ENCODE measurements at regions not wholly inside any gene's neighbourhood (a gene's known extent, or its start where the extent isn't known, plus 50 kb on each side); places are given as distances from the start of the nearest gene placed in this dataset.

DNA sequence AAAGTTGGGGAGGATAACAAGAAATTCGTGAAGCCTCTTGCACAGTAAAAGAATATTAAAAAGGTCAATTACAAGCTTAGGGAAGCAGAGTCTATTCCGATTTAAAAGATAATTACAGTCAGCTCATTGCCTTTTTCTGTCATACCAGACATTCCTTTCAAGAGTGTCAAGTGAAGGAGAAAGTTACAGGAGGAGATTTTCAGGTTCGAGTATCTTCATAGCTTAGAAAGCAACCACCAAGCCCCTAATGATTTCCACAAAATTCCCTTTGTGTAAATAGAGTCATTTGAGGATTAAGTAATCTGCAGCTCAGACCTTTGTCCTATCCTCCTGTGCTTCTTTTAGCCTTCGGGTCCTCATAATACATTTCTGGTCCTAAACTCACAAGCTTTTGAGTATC lies 414.9 kb downstream of the CDH2 start:
- no peaks in the 10 kb centered on the region for H3K79me2 ChIP-seq (ENCODE audit: insufficient read depth, low read length)
- H3K36me3 Mint-ChIP-seq: no peaks in the 10 kb centered on the region
- no peaks in the 10 kb centered on the region for H3K4me1 Mint-ChIP-seq
- no peak overlapping the region for H3K4me3 Mint-ChIP-seq
- no peak overlapping the region for H3K27ac Mint-ChIP-seq
- H3K4me1 ChIP-seq (ENCODE audit: control insufficient read depth in 1 of 2, insufficient read depth in 2 of 2, low read length in 2 of 2): no peaks in the 10 kb centered on the region
- H2AFZ ChIP-seq (ENCODE audit: insufficient read depth, low read depth, low read length, poor library complexity, severe bottlenecking): no peak overlapping the region
- H3K9me3 Mint-ChIP-seq: peaks cover 0 to 6% (median 0%) of the 10 kb centered on the region in 7 donors
- no peaks in the 10 kb centered on the region for H4K20me1 ChIP-seq (ENCODE audit: insufficient read depth, low read length)
- WGBS (ENCODE audit: insufficient coverage): no CpG with 5 or more reads among the region's 4 CpGs
- H3K4me2 ChIP-seq (replicated peaks; ENCODE audit: extremely low read depth, low read length, poor library complexity, severe bottlenecking): no peak overlapping the region
- H3K27me3 Mint-ChIP-seq (ENCODE audit: low read depth in 3 of 3): peaks cover 0 to 2% (median 0%) of the 10 kb centered on the region in 3 donors
- H3K9me3 ChIP-seq (replicated peaks in 1 of 2; ENCODE audit: control insufficient read depth in 1 of 2, insufficient read depth in 1 of 2, low read length in 2 of 2): no peaks in the 10 kb centered on the region
- no peak for DNase-seq
- no peaks in the 10 kb centered on the region for H3K36me3 ChIP-seq (replicated peaks in 1 of 2; ENCODE audit: control insufficient read depth in 1 of 2, insufficient read depth in 2 of 2, low read length in 2 of 2)
- intact Hi-C loops (cut with micrococcal nuclease): no loop called here
- H3K27me3 ChIP-seq (ENCODE audit: control insufficient read depth in 2 of 2, insufficient read depth in 2 of 2, low read length in 2 of 2): no peaks in the 10 kb centered on the region
- no peak overlapping the region for H3K9ac ChIP-seq (ENCODE audit: insufficient read depth, low read length, poor library complexity, severe bottlenecking)
- TF ChIP-seq CTCF (IDR thresholded peaks at IDR 0.05): no peak
- no peak overlapping the region for H3K4me3 ChIP-seq (replicated peaks in 1 of 3; ENCODE audit: low read depth in 2 of 3, low read length in 3 of 3)
- no peak overlapping the region for H3K27ac ChIP-seq (ENCODE audit: low read depth in 1 of 2, low read length in 2 of 2)

DNA sequence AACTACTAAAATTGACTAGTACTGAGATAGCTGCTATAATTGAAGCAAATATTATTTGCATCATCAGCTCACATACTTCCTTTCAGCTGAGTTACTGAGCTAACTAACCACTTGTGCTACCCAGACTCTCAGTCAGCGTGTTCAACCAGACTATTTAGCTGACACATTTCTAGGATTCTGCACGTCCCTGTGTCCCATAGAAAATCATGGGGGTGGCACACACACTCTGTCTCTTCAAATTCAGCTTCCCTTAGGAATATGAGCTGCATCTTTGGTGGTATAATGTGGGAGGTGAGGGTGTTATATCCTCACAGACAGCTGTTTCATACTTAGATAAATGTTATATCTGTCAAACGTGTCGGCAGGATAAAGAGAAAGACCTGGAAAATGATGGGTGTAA lies 424.0 kb downstream of the CDH2 start:
- H3K27ac Mint-ChIP-seq: no peak overlapping the region
- no peak for TF ChIP-seq CTCF (IDR thresholded peaks at IDR 0.05)

More for the DNA sequence above, 424.0 kb downstream of the CDH2 start:
- Histone ChIP-seq H3K9ac (ENCODE audit: insufficient read depth, low read length, poor library complexity, severe bottlenecking) (no peak overlapping the region), H4K20me1 (ENCODE audit: insufficient read depth, low read length) (no peaks in the 10 kb centered on the region), H3K9me3 (replicated peaks in 1 of 2; ENCODE audit: control insufficient read depth in 1 of 2, insufficient read depth in 1 of 2, low read length in 2 of 2) (no peaks in the 10 kb centered on the region), H3K4me2 (replicated peaks; ENCODE audit: extremely low read depth, low read length, poor library complexity, severe bottlenecking) (no peak overlapping the region), H3K4me3 (replicated peaks in 1 of 3; ENCODE audit: low read depth in 2 of 3, low read length in 3 of 3) (no peak overlapping the region), H3K79me2 (ENCODE audit: insufficient read depth, low read length) (no peaks in the 10 kb centered on the region), H3K36me3 (replicated peaks in 1 of 2; ENCODE audit: control insufficient read depth in 1 of 2, insufficient read depth in 2 of 2, low read length in 2 of 2) (no peaks in the 10 kb centered on the region), H3K27ac (ENCODE audit: low read depth in 1 of 2, low read length in 2 of 2) (no peak overlapping the region), H3K4me1 (ENCODE audit: control insufficient read depth in 1 of 2, insufficient read depth in 2 of 2, low read length in 2 of 2) (no peaks in the 10 kb centered on the region), H3K27me3 (ENCODE audit: control insufficient read depth in 2 of 2, insufficient read depth in 2 of 2, low read length in 2 of 2) (no peaks in the 10 kb centered on the region), H2AFZ (ENCODE audit: insufficient read depth, low read depth, low read length, poor library complexity, severe bottlenecking) (no peak overlapping the region)
- no peak for DNase-seq
- 80% methylated on average over 1 of the region's 4 CpGs for WGBS (ENCODE audit: insufficient coverage)
- no peaks in the 10 kb centered on the region for H3K36me3 Mint-ChIP-seq
- H3K27me3 Mint-ChIP-seq (ENCODE audit: low read depth in 3 of 3): peaks cover 0 to 2% (median 0%) of the 10 kb centered on the region in 3 donors
- intact Hi-C loops (cut with micrococcal nuclease): no loop called here
- H3K4me1 Mint-ChIP-seq: no peaks in the 10 kb centered on the region
- H3K4me3 Mint-ChIP-seq: no peak overlapping the region
- peaks cover 0 to 4% (median 0%) of the 10 kb centered on the region in 7 donors for H3K9me3 Mint-ChIP-seq
